ENCODE measurements at regions not wholly inside any gene's neighbourhood (a gene's known extent, or its start where the extent isn't known, plus 50 kb on each side); places are given as distances from the start of the nearest gene placed in this dataset.

DNA sequence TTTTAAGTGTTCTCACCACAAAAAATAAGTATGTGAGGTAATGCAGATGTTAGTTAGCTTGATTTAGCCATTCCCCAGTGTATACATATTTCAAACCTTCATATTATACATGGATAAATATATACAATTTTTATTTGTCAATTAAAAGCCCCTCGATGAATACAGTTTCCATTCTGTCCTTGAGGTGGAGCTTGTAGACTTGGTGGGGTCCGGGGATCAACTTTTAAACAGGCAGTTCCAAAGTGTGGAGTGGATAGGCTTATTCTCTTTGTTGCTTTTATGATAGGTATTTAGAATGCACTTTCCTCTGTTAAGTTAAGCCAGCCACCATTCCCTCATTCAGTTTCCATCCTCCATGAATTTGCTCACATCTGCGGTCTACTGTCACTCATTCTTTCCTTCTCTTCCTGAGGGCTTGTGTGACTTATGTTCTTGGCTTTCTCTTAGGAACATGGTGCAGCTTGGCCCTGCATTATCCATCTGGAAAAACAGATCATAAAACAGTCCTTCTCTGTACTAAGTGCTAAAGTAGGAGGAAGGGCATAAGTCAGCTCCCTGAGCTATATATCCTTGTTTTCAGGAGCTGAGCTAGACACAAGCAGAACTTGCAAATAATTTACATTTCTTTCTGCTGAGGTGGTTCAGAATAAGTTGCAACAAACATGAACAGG lies 149.1 kb downstream of the NFKBIZ start:
- DNase-seq: no peak
- H3K9me3 Mint-ChIP-seq: no peaks in the 10 kb centered on the region
- H2AFZ ChIP-seq (ENCODE audit: insufficient read depth, low read depth, low read length, poor library complexity, severe bottlenecking): no peak overlapping the region
- intact Hi-C loops (cut with micrococcal nuclease): no loop called here
- H3K4me2 ChIP-seq (replicated peaks; ENCODE audit: extremely low read depth, low read length, poor library complexity, severe bottlenecking): no peak overlapping the region
- no peaks in the 10 kb centered on the region for H3K9me3 ChIP-seq (replicated peaks in 1 of 2; ENCODE audit: control insufficient read depth in 1 of 2, insufficient read depth in 1 of 2, low read length in 2 of 2)
- no peak overlapping the region for H3K4me3 Mint-ChIP-seq
- no peaks in the 10 kb centered on the region for H3K79me2 ChIP-seq (ENCODE audit: insufficient read depth, low read length)
- H3K4me1 ChIP-seq (ENCODE audit: control insufficient read depth in 1 of 2, insufficient read depth in 2 of 2, low read length in 2 of 2): peaks cover 0 to 3% of the 10 kb centered on the region in 2 donors
- no peak overlapping the region for H3K27ac ChIP-seq (ENCODE audit: low read depth in 1 of 2, low read length in 2 of 2)
- H3K36me3 ChIP-seq (replicated peaks in 1 of 2; ENCODE audit: control insufficient read depth in 1 of 2, insufficient read depth in 2 of 2, low read length in 2 of 2): no peaks in the 10 kb centered on the region
- peaks cover 0 to 2% (median 0%) of the 10 kb centered on the region in 3 donors for H3K27me3 Mint-ChIP-seq (ENCODE audit: low read depth in 3 of 3)
- H3K9ac ChIP-seq (ENCODE audit: insufficient read depth, low read length, poor library complexity, severe bottlenecking): no peak overlapping the region
- no peak overlapping the region for H3K4me3 ChIP-seq (replicated peaks in 1 of 3; ENCODE audit: low read depth in 2 of 3, low read length in 3 of 3)
- H4K20me1 ChIP-seq (ENCODE audit: insufficient read depth, low read length): no peaks in the 10 kb centered on the region
- no peaks in the 10 kb centered on the region for H3K27me3 ChIP-seq (ENCODE audit: control insufficient read depth in 2 of 2, insufficient read depth in 2 of 2, low read length in 2 of 2)
- no peak overlapping the region for H3K27ac Mint-ChIP-seq
- H3K4me1 Mint-ChIP-seq: peaks cover 10% of the 10 kb centered on the region
- H3K36me3 Mint-ChIP-seq: no peaks in the 10 kb centered on the region
- TF ChIP-seq, protein P1, sequence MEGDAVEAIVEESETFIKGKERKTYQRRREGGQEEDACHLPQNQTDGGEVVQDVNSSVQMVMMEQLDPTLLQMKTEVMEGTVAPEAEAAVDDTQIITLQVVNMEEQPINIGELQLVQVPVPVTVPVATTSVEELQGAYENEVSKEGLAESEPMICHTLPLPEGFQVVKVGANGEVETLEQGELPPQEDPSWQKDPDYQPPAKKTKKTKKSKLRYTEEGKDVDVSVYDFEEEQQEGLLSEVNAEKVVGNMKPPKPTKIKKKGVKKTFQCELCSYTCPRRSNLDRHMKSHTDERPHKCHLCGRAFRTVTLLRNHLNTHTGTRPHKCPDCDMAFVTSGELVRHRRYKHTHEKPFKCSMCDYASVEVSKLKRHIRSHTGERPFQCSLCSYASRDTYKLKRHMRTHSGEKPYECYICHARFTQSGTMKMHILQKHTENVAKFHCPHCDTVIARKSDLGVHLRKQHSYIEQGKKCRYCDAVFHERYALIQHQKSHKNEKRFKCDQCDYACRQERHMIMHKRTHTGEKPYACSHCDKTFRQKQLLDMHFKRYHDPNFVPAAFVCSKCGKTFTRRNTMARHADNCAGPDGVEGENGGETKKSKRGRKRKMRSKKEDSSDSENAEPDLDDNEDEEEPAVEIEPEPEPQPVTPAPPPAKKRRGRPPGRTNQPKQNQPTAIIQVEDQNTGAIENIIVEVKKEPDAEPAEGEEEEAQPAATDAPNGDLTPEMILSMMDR (IDR thresholded peaks at IDR 0.05): no peak
- no CpG with 5 or more reads among the region's 3 CpGs for WGBS (ENCODE audit: insufficient coverage)

DNA sequence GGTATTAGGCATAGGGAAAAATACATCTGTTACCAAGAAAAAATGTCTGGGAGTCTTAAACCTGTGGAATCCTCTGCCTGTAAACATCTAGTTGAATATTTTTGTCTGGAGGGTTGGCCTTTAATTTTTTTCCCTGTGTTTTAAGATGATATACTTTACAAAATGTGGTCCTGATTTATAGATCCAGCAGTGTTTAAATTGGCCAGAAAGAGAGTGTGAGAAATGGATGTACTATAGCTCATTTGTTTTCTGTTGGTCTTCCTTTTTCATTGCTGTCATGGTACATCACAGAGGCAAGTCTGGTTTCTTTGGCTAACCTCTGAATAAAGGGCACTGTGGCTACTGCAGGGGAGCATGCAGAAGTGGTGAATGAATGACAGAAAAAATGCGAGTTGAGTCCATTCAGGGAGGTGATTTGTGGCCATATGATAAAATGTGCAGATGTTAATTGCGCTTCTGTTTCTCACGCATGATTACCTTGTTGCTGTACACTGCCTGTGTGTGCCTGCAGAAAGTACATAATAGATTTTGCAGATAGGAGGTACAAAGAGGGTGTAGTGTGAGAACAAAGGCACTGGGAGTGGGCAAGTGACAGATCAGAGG lies 150.0 kb downstream of the NFKBIZ start:
- intact Hi-C loops (cut with micrococcal nuclease): no loop called here
- Histone ChIP-seq H3K36me3 (replicated peaks in 1 of 2; ENCODE audit: control insufficient read depth in 1 of 2, insufficient read depth in 2 of 2, low read length in 2 of 2) (no peaks in the 10 kb centered on the region), H3K27ac (ENCODE audit: low read depth in 1 of 2, low read length in 2 of 2) (no peak overlapping the region), H3K9ac (ENCODE audit: insufficient read depth, low read length, poor library complexity, severe bottlenecking) (no peak overlapping the region), H2AFZ (ENCODE audit: insufficient read depth, low read depth, low read length, poor library complexity, severe bottlenecking) (no peak overlapping the region), H3K4me3 (replicated peaks in 1 of 3; ENCODE audit: low read depth in 2 of 3, low read length in 3 of 3) (no peak overlapping the region), H3K27me3 (ENCODE audit: control insufficient read depth in 2 of 2, insufficient read depth in 2 of 2, low read length in 2 of 2) (no peaks in the 10 kb centered on the region), H3K4me2 (replicated peaks; ENCODE audit: extremely low read depth, low read length, poor library complexity, severe bottlenecking) (no peak overlapping the region), H3K9me3 (replicated peaks in 1 of 2; ENCODE audit: control insufficient read depth in 1 of 2, insufficient read depth in 1 of 2, low read length in 2 of 2) (no peaks in the 10 kb centered on the region), H3K79me2 (ENCODE audit: insufficient read depth, low read length) (no peaks in the 10 kb centered on the region), H3K4me1 (ENCODE audit: control insufficient read depth in 1 of 2, insufficient read depth in 2 of 2, low read length in 2 of 2) (peaks cover 0 to 3% of the 10 kb centered on the region in 2 donors), H4K20me1 (ENCODE audit: insufficient read depth, low read length) (no peaks in the 10 kb centered on the region)
- WGBS (ENCODE audit: insufficient coverage): 95% methylated on average over 3 of the region's 3 CpGs
- Mint-ChIP-seq H3K4me3 (no peak overlapping the region), H3K27me3 (ENCODE audit: low read depth in 3 of 3) (peaks cover 0 to 2% (median 0%) of the 10 kb centered on the region in 3 donors), H3K27ac (no peak overlapping the region), H3K36me3 (no peaks in the 10 kb centered on the region), H3K9me3 (no peaks in the 10 kb centered on the region), H3K4me1 (peaks cover 10% of the 10 kb centered on the region)
- TF ChIP-seq, protein P1 (IDR thresholded peaks at IDR 0.05): no peak
- DNase-seq: no peak
